MCF 10A (cell line): ENCODE measurements at regions not wholly inside any gene's neighbourhood (a gene's known extent, or its start where the extent isn't known, plus 50 kb on each side); places are given as distances from the start of the nearest gene placed in this dataset.

Experiments
- BruUV-seq: library from RNA; stranded (reverse); fragments of 400-500 nt; replicated peaks from 2 replicates; lab custom pipeline; 2021; lab: Mats Ljungman, UMichigan
- CTCF ChIA-PET: fragments of 300-600 bp; sonication (Branson Sonifier 250); formaldehyde crosslinking; extraction: SDS; loops from one replicate; lab custom pipeline; 2021; ENCODE audit warnings: antibody characterized with exemption, inconsistent platforms; lab: Yijun Ruan, JAX
- POLR2A ChIA-PET: fragments of 300-600, 350-650 bp; sonication (Branson Sonifier 250); formaldehyde crosslinking; extraction: SDS; loops from one replicate; lab custom pipeline; 2020; ENCODE audit warnings: antibody characterized with exemption, inconsistent platforms; lab: Yijun Ruan, JAX
- DNase-seq: peaks from one replicate; pipeline ENCODE4 v3.0.0-alpha.2; 2018; ENCODE audit not compliant: unreplicated experiment
- H3K27ac Mint-ChIP-seq: one replicate; pipeline ENCODE4 v1.8.0; 2022; ENCODE audit warnings: mild to moderate bottlenecking, low read depth, mixed read lengths; ENCODE audit not compliant: unreplicated experiment
- H3K27me3 Mint-ChIP-seq: one replicate; pipeline ENCODE4 v1.8.0; 2022; ENCODE audit warnings: mixed read lengths; ENCODE audit not compliant: insufficient read depth, unreplicated experiment
- H3K36me3 Mint-ChIP-seq: one replicate; pipeline ENCODE4 v1.8.0; 2022; ENCODE audit warnings: mild to moderate bottlenecking, moderate library complexity, mixed read lengths; ENCODE audit not compliant: insufficient read depth, unreplicated experiment
- H3K4me1 Mint-ChIP-seq: one replicate; pipeline ENCODE4 v1.8.0; 2022; ENCODE audit warnings: mixed read lengths; ENCODE audit not compliant: insufficient read depth, unreplicated experiment
- H3K4me3 Mint-ChIP-seq: one replicate; pipeline ENCODE4 v1.8.0; 2022; ENCODE audit warnings: mild to moderate bottlenecking, moderate library complexity, mixed read lengths; ENCODE audit not compliant: unreplicated experiment
- H3K9me3 Mint-ChIP-seq: one replicate; pipeline ENCODE4 v1.8.0; 2022; ENCODE audit warnings: mixed read lengths; ENCODE audit not compliant: unreplicated experiment
- CTCF ChIP-seq: fragments of 200-600 bp; IDR thresholded peaks from one replicate; pipeline ENCODE4 v1.8.0; 2022; ENCODE audit warnings: antibody characterized with exemption, mild to moderate bottlenecking; ENCODE audit not compliant: unreplicated experiment
- intact Hi-C: fragments of 100-400 bp; cut with micrococcal nuclease; formaldehyde crosslinking; loops from 2 replicates; pipeline ENCODE4 v1.14.1; 2022

DNA sequence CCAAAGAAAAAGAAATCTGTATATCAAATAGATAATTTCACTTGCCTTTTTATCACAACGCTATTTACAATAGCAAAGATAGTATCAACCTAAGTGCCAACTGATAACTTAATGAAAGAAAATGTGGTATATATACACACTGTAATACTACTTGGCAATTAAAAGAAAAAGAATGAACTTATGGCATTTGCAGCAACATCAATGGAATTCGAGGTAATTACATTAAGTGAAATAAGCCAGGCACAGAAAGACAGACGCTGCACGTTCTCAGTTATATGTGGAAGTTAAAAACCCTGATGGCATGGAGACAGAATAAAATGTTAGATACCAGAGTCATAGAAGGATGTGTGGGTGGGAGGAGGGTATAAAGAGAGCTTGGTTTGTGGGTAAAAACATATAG, 1260.5 kb upstream of the PCDH9 start:
- CTCF ChIA-PET, result no interaction called here
- H3K36me3 Mint-ChIP-seq, result no peaks in the 10 kb centered on the region
- no peak for DNase-seq

DNA sequence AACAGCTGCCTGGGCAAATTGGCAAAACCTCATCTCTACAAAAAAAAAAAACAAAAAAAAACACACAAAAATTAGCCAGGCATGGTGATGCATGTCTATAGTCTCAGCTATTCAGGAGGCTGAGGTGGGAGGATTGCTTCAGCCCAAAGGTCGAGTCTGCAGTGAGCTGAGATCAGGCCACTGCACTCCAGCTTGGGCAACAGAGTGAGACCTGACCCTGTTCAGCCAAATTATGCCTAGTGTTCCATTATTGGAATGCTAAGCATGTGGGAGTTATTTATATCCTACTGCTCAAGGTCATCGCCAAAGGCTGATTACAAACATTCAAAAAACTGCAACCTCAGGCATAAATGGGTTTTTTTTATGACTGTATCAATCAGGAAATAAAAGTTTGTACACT, 1251.0 kb upstream of the PCDH9 start:
- no peaks in the 10 kb centered on the region for H3K27me3 Mint-ChIP-seq
- no peak for TF ChIP-seq CTCF
- BruUV-seq, result no TSS peak
- H3K4me3 Mint-ChIP-seq, result no peak overlapping the region
- H3K4me1 Mint-ChIP-seq, result no peaks in the 10 kb centered on the region
- no peaks in the 10 kb centered on the region for H3K36me3 Mint-ChIP-seq
- CTCF ChIA-PET, result interaction anchor here (0.6 to 0.7 kb wide), 2 partner anchors 55 to 117 kb away, joined by 4 to 6 read pairs; no protein-coding TSS in a partner anchor
- POLR2A ChIA-PET, result no interaction called here
- DNase-seq, result no peak
- intact Hi-C loops, result no loop called here
- no peaks in the 10 kb centered on the region for H3K9me3 Mint-ChIP-seq
- H3K27ac Mint-ChIP-seq, result no peak overlapping the region

More for the DNA sequence above, 1260.5 kb upstream of the PCDH9 start:
- no TSS peak for BruUV-seq
- peaks cover 8% of the 10 kb centered on the region for H3K9me3 Mint-ChIP-seq
- no peaks in the 10 kb centered on the region for H3K27me3 Mint-ChIP-seq
- no peak overlapping the region for H3K4me3 Mint-ChIP-seq
- H3K27ac Mint-ChIP-seq, result no peak overlapping the region
- intact Hi-C loops, result no loop called here
- no peak for TF ChIP-seq CTCF
- no peaks in the 10 kb centered on the region for H3K4me1 Mint-ChIP-seq
- POLR2A ChIA-PET, result no interaction called here

DNA sequence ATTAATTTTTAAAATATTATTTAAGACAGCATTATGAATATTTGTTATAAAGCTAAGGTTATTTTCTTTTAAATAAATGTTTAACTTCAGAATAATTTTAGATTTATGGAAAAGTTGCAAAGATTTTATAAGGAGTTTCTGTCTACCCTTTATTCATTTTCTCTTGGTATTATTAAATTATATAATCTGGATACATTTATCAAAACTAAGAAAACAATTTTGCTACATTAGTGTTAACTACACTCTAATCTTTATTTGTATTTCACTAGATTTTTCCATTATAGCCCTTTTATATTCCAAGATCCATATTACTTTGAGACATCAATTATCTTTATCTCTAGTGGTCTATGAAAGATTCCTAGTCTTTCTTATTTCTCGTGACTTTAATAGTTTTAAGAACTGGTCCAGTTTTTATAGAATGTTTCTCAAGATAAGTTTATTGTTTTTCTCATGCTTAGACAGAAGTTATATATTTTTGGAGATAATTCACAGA, 1243.7 kb upstream of the PCDH9 start:
- no peak for DNase-seq
- H3K4me3 Mint-ChIP-seq, result no peak overlapping the region
- no peaks in the 10 kb centered on the region for H3K36me3 Mint-ChIP-seq
- POLR2A ChIA-PET, result no interaction called here
- H3K27ac Mint-ChIP-seq, result no peak overlapping the region
- CTCF ChIA-PET, result no interaction called here
- H3K9me3 Mint-ChIP-seq, result no peaks in the 10 kb centered on the region
- no peak for TF ChIP-seq CTCF
- no TSS peak for BruUV-seq
- intact Hi-C loops, result no loop called here
- no peaks in the 10 kb centered on the region for H3K27me3 Mint-ChIP-seq
- no peaks in the 10 kb centered on the region for H3K4me1 Mint-ChIP-seq

DNA sequence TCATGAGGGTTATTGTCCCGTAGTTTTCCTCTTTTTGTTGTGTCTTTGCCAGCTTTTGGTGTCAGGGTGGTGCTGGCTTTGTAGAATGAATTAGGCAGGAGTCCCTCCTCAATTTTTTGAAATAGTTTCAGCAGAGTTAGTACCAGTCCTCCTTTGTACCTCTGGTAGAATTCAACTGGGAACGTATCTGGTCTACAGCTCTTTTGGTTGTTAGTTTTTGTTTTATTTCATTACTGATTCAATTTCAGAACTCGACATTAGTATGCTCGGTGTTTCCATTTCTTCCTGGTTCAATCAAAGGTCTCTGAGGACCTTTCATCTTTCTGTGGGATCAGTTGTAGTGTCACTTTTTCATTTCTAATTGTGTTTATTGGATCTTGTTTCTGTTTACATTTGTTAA, 1237.0 kb upstream of the PCDH9 start:
- no peaks in the 10 kb centered on the region for H3K9me3 Mint-ChIP-seq
- H3K4me1 Mint-ChIP-seq, result no peaks in the 10 kb centered on the region
- CTCF ChIA-PET, result no interaction called here
- POLR2A ChIA-PET, result no interaction called here
- H3K36me3 Mint-ChIP-seq, result no peaks in the 10 kb centered on the region
- TF ChIP-seq CTCF, result no peak
- H3K4me3 Mint-ChIP-seq, result no peak overlapping the region
- intact Hi-C loops, result no loop called here
- DNase-seq, result no peak
- no TSS peak for BruUV-seq
- H3K27me3 Mint-ChIP-seq, result no peaks in the 10 kb centered on the region
- no peak overlapping the region for H3K27ac Mint-ChIP-seq
